NCI-H748 treated with DMSO at 0.1 percent for 48 hours (cell line): ENCODE measurements at regions not wholly inside any gene's neighbourhood (a gene's known extent, or its start where the extent isn't known, plus 50 kb on each side); places are given as distances from the start of the nearest gene placed in this dataset.

ENCODE experiments used
- DNase-seq: peaks from one replicate; lab custom pipeline; 2025; lab: John Stamatoyannopoulos, UW

DNA sequence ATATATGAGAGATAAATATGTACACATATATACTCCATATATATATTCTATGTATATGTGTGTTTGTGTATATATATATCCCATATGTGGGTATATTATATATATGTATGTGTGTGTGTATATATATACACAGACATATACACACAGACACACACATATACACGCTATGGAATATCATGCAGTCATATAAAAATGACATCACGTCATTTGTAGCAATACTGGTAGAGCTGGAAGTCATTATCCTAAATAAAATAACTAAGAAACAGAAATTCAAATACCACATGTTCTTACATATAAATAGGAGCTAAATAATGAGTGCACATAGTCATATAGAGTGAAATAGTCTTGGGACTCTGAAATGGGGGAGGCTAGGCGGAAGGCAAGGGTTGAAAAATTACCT lies 1000.2 kb downstream of the LRFN5 start:
- DNase-seq: no peak

DNA sequence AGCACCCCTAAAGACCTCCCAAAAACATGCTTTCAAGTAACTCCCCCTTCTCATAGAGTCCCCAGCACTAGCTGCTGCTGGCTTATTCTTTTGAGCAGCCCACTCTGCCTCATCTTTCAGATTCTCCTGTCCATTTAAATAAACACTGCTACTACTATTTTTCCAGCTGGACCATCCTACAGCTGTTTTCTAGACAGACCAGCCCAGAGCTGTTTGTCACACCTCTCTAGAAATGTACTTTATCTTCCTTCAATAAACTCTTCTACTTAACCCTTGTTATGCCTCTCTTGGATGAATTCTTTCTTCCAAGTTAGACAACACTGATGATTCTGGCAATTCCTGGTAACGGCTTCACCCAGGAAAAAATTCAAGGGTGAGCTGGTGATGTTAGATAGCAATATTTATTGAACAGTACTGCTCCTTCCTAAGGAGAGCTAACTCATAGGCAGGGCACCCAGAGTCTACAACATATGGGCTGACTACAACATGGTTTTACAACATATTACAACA lies 995.7 kb downstream of the LRFN5 start:
- DNase-seq: no peak

DNA sequence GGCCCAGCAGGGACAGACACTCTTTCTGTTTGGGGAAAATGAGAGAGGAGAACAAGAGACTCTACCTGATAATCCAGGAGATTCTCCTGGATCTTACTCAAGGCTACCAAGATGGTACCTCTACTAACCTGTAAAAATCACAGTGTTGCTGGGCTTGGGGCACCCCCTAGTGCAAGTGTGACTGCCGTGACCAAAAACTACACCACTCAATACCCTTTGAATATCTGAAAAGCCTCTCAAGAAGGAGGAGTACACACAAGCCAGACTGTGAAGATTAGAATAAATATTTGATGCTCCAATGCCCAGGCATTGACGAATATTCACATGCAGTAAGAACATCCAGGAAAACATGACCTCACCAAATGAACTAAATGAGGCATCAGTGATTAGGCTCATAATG lies 965.4 kb downstream of the LRFN5 start:
- no peak for DNase-seq

DNA sequence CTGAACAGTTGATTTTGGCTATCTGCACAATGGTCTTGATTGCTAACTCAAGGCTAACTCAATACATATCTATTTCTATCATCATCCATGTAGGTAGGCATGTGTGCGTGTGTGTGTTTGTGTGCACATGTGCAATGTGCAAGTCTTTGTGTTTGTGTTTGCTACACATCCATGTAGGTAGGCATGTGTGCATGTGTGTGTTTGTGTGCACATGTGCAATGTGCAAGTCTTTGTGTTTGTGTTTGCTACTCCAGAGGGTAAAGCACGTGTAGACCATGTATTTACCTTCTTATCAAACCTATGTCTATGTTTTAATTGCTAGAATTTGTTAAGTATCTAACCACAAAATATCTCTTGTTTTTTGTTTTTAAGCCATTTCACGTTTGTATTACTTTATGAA lies 962.6 kb downstream of the LRFN5 start:
- no peak for DNase-seq

DNA sequence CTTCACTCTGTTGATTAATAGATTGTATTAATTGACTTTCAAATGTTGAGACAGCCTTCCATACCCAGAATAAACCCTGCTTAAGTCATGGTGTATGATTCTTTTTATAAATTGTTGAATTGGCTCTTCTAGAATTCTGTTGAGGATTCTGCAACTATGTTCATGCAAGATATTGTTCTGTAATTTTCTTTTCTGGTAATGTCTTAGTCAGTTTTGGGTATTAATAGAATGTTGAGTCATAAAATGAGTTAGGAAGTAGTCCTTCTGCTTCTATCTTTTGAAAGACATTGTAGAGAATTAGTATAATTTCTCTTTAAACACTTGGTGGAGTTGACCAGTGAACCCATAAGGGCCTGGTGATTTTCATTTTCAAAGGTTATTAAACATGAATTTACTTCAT lies 958.9 kb downstream of the LRFN5 start:
- DNase-seq: no peak

DNA sequence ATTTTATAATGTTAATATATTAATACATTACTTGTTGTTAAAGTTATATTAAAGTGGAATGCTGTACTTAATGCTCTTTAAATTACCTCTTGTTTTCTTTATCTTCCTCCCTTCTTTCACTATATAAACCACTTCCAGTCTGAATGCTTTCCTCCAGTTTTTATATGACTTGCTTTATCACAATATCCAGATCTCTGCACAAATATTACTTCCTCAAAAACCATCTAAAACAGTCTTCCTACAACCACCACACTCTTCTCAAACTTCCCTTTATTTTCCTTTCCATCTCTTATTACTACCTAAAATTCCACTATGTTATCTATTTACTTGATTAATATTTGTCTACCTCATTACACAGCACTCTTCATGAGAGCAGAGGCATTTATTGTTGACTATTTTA lies 956.6 kb downstream of the LRFN5 start:
- no peak for DNase-seq

DNA sequence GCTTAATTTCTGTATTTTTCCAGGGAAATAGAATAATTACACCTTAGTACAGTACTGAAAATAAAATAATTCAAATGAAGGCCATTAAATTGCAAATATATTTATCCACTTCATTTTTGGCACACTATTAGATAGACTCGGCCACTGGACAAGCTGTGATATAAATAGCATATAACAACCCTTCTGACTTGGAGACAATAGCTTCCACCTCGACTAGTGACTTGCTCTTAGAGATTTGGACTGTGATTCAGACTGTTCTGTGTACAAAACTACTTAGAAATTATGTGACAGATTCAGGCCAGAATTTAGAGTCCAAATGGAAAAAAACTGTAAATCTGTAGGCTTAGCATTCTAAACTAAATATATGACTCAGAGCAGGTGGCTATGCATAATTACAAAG lies 949.9 kb downstream of the LRFN5 start:
- DNase-seq: no peak

DNA sequence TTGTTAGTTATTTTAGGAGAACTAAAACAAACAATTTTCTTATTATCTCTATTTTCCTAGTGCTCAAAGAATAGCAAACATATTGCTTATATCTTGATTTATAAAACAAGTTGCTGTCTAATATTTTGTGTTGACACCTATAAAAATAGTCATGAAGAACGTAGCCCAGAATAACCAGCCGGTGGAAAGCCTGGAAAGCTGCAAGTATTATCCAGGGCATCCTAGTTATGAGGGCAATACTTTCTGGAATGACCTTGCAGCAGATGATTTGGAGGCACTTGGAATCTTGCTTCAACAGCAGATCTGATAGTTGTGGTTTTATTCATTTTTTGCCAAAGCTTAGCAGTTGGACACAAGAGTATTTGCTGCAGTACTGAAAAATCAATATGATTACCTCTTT lies 948.7 kb downstream of the LRFN5 start:
- DNase-seq: no peak

DNA sequence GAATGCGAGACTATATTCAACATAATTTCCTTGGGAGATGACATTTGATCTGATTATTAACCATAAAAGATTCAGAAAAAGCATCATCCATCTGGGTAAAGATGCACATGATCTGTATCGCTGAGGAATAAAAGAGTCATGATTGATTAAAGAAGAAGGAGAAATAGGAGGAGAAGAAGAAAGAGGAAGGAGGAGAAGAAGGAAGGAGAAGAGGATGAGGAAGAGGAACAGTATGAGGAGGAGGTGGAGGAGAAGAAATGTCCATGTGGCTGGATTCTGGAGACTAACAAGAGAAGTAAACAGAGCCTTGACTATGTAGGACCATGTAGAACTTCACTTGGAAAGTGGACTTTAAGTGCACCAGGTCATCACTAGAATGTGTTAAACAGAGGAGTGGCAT lies 947.4 kb downstream of the LRFN5 start:
- DNase-seq: no peak

DNA sequence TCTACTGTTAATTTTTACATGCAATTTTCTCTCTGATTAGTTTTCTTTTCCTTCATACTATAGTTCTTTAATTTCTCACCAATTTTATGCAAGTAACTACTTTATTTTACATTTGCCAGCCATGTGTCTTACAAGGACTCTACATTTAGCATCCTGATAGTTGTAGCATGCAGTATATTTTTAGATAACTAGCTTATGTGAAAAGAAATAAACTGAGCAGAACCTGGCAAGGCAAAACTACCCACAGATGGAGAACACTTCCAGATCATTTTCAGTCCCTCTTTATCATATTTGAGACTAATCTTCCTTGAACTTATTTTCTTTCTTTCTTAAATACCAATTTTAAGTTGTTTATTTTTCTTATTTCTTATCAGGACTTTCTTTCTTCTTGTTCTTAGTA lies 943.6 kb downstream of the LRFN5 start:
- DNase-seq: no peak

DNA sequence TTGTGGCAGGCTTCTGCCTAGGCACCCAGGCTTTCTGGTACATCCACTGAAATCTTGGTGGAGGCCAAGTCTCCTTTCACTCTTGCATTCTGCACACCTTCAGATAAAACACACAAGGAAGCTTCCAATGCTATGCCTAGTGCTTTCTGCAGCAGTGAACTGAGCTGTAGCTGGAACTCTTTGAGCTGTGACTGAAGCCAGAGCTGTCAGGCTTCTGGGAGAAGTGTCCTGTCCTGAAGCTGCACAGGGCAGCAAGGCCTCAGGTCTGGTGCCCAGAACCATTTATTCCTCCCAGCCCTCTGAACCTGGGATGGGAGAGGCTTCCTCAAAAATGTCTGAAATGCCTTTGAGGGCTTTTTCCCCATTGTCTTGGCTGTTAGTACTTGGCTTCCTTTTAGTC lies 941.7 kb downstream of the LRFN5 start:
- DNase-seq: no peak

DNA sequence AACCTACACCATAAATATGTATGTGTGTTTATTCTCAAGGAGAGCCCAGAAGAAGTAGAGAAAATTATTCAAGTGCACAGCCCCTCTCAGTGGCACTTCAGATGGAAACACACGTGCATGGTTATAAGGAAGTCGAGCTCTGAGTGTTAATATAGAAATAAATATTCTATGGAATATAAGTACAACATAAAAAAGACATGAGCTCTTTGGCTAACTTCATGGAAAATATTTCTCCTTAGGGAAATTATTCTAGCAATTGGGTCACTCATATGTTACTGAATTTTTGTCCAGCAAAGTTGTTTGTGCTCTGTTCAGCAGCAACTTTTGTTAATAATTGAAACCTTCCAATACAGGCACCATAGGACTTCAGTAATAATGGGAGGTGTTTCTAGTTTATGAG lies 939.0 kb downstream of the LRFN5 start:
- no peak for DNase-seq

DNA sequence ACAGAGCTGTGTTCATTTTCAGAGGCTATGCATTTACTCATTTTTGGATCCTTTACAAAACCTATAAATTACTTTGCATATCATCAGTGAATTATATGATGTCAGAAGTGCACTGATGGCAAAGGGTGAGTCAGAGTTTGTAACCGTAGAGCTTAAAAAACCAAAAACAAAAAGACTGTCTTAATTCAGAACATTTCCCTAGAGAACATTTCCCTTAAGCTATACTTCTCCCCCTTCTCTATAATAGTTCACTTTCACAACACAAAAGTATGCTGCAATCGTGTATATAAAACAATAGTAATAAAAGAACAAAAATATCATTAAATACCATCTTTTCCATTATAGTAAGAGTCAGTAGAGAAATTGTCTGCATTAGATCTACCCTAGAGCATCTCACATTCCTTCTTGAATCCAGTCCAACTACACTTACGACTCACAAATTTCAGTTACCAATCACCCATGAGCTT lies 934.9 kb downstream of the LRFN5 start:
- DNase-seq: no peak

DNA sequence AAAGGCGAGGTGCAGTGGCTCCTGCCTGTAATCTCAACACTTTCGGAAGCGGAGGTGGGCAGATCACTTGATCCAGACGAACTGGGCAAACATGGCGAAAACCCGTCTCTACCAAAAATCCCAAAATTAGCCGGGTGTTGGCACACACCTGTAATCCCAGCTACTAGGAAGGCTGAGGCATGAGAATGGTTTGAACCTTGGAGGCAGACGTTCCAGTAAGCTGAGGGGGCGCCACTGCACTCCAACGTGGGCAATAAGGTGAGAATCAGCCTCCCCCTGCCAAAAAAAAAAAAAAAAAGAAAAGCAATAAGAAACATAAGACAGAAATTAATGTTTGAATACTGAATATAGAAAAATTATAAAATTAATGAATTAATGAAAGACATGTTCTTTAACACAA lies 928.7 kb downstream of the LRFN5 start:
- DNase-seq: no peak

DNA sequence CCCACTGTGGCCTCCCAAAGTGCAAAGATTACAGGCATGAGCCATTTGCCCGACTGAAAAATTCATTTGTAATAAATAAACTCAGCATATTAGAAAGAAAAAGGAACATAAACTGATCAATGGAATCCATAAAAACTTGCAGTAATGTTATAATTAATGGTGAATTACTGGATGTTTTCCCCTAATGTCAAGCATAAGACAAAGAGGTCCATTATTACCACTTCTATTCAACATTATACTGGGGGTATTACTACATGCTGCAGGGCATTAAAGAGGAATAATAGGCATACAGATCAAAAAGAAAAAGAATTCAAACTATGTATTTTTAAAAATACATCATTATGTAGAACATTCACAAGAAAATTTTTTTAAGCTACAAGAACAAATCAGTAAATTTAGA lies 926.8 kb downstream of the LRFN5 start:
- no peak for DNase-seq

DNA sequence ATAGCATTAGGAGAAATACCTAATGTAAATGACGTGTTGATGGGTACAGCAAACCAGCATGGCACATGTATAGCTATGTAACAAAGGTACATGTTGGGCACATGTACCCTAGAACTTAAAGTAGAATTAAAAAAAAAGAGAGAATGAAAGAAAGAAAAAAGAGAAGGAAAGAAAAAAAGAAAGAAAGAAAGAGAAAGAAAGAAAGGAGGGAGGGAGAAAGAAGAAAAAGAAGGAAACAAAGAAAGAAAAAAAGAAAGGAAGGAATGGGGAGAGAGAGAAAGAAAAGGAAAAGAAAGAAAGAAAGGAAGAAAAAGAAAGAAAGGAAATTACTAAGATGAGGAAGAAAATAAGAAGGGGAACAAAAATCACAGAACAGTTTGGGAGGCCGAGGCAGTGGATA lies 925.5 kb downstream of the LRFN5 start:
- DNase-seq: no peak

DNA sequence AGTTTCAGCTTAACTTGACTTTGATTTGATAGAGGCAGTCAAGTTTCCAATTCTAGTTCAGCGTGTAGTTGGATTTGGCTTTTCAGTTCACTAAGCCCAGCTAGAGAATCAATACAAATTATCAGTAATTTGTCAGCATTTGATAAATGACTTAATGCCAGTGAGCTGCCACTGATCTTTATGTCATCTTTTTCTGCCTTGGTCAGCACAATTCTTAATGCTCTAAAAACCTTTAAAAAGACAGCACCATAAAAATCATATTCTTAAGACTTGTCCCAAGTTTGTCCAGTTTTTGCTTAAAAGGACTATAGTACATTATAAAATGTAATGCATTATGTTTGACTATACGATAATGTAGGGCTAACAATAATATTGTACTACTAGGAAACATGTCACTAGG lies 920.5 kb downstream of the LRFN5 start:
- no peak for DNase-seq

DNA sequence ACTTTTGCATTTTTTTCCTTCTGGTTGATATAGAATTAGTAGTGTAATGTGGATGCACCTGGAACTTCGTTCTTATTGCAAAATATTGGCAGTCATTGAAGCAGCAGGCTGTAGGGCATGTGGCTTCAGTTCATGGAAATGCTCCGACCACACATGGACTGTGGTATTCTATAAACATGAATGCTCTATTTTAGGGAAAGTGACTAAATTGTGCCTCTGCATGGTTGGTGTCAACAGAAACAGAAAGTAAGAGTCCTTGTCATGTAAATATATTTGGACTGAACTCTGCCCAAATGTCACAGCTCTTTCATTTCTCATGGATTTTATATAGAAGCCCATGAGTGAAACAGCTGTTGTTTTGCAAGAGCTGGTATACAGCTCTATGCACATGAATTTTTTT lies 917.0 kb downstream of the LRFN5 start:
- DNase-seq: no peak

DNA sequence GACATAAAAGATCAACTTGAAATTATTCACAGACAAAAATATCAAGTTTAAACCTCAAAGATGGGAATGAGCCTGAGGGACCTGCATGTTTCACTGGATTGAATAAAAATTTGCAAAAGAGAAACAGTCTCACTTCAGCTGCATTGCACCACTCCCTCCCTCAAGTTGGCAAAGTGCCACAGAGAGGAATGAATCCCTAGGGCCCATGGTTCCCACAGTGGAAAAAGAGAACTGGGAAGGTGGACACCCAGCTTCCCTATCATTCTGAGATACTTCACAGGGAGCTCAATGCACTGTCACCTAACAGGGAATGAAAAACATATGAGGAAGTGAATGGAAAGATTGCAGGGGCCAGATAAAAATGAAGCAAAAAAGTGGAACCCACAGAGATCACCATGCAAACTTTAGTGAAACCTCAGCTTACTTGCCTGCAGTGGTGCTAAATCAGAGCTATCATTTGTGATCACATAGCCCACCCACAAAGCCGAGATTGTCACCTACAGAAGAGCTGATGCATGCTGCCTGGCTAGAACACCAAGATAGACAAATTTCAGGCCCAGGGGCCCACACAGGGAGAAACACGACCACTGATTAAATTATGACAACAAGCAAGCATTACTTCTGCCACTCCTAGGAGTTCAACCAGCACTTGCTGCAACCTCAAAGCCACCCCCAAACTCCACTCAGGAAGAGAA lies 911.3 kb downstream of the LRFN5 start:
- no peak for DNase-seq

DNA sequence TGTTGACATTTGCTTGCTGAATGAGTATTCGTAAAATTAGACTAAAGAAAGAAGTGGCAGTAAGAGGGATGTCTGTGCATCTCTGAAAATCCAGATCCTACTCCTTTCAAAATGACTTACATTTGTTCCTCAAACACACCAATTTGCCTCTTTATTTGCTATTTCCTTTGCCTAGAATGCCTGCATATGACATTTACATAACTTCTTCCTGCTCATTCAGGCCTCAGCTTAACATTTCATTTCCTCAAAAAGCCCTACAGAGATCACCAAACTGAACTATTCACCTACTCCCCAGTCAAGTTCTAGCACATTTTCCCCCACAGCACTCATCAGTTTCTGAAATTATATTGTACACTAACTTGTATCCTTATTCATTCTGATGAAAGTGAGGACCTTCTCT lies 907.2 kb downstream of the LRFN5 start:
- DNase-seq: no peak

DNA sequence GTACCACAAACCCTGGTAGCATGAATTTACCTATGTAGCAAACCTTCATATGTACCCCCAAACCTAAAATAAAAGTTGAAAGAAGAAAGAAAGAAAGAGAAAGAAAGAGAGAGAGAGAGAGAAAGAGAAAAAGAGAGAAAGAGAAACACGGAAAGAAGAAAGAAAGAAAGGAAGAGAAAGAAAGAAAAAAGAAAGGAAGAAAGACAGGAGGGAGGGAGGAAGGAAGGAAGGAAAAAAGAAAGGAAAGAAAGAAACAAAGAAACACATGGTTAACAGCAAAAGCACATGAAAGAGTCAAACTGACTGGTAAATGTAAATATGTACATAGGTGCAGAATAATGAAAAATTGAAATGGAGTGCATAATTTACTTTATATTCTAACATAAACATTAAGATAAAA lies 903.4 kb downstream of the LRFN5 start:
- no peak for DNase-seq

DNA sequence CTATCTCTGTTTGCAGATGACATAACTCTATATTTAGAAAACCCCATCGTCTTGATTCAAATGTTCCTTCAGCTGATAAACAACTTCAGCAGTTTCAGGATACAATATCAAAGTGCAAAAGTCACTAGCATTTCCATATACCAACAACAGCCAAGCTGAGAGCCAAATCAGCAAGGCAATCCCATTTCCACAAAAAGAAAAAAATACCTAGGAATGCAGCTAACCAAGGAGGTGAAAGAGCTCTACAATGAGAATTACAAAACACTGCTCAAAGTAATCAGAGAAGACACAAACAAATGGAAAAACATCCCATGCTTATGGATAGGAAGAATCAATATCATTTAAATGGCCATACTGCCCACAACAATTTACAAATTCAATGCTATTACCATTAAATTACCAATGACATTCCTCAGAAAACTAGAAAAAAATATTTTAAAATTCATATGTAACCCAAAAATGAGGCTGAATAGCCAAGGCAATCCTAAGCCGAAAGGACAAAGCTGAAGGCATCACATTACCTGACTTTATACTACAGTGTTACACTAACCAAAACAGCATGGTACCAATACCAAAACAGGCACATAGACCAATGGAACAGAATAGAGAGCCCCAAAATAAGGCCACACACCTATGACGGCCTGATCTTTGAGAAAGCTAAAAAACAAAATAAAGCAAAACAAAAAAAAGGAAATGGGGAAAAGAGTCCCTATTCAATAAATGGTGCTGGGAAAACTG lies 901.7 kb downstream of the LRFN5 start:
- no peak for DNase-seq

DNA sequence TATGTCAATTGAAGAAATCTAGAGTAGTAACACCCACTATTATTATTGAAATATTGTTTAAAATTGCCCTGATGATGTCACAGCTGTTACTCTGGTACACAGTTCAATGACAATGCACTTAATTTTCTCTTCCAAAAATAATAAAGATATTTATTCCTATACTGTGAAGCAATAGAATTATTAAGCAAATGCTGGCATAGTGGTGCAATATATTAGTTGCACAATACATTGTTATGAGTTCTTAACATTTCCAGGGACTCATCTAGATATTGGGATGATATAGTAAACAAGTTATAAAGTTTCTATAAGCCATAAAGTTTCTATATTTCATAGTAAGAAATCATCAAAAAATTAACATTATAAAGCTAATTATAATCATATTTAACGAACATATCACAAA lies 897.8 kb downstream of the LRFN5 start:
- DNase-seq: no peak

DNA sequence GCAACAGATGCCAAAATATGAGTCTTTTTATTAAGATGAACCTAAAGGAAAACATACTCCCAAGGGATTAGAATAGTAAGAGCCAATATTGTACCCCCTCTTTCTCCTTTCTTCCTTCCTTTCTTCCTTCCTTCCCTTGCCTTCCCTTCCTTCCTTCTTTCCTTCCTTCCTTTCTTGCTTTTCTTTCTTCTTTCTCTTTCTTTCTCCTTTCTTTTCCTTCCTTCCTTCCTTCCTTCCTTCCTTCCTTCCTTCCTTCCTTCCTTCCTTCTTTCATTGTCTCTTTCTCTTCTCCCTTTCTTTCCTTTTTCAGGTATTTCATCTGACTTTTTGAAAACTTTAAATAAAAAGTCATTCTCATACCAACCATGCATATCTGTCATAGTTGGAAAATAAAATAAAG lies 892.5 kb downstream of the LRFN5 start:
- no peak for DNase-seq
